Breast epithelium (tissue), 3 donors: ENCODE measurements at regions not wholly inside any gene's neighbourhood (a gene's known extent, or its start where the extent isn't known, plus 50 kb on each side); places are given as distances from the start of the nearest gene placed in this dataset.

Experiments used
- CTCF ChIP-seq, 3 donors: fragments of 450-650 bp; IDR thresholded peaks; one replicate each; pipeline ENCODE4 v1.5.1; 2016 to 2017; ENCODE audit warnings: antibody characterized with exemption in 3 of 3, mild to moderate bottlenecking in 3 of 3, moderate library complexity in 3 of 3
- POLR2A ChIP-seq: fragments of 450-650 bp; IDR thresholded peaks from one replicate; pipeline ENCODE4 v1.6.1; 2016; ENCODE audit warnings: antibody characterized with exemption, mild to moderate bottlenecking, moderate library complexity

DNA sequence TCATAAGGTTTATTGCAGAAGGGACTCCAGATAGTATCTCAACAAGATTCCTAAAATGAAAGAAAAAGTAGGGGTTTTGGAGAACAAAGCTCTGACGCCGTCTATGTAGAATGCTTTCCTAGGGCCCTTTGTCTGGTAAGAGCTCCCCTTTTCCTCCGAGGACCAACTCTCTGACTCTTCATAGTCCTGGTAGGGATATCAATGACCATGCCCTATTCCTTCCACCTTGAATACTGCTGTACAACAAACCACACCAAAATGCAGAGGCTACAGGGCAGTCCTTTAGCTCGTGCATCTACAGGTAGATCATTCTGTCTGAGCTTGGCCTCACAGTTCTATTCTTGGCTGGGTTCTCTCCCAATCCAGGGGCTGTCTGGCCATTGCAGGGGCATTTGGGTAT lies 190.3 kb downstream of the WDR11 start:
- no peak for TF ChIP-seq CTCF (IDR thresholded peaks at IDR 0.05)
- TF ChIP-seq POLR2A: no peak
